ENCODE measurements at regions not wholly inside any gene's neighbourhood (a gene's known extent, or its start where the extent isn't known, plus 50 kb on each side); places are given as distances from the start of the nearest gene placed in this dataset.

GRCh38 chr5:167745868-167746267 is 545.6 kb upstream of the WWC1 start:
- Histone ChIP-seq H3K27me3 (ENCODE audit: control insufficient read depth in 1 of 2, insufficient read depth in 2 of 2, low read length in 2 of 2) (no peaks in the 10 kb centered on the region), H3K9ac (ENCODE audit: insufficient read depth, low read depth, low read length) (no peak overlapping the region), H4K20me1 (ENCODE audit: insufficient read depth, low read length) (no peaks in the 10 kb centered on the region), H3K79me2 (ENCODE audit: insufficient read depth, low read length) (no peaks in the 10 kb centered on the region), H3K27ac (ENCODE audit: extremely low read length, insufficient read depth, low read length) (no peak overlapping the region), H3K36me3 (replicated peaks in 1 of 2; ENCODE audit: control insufficient read depth in 1 of 2, insufficient read depth in 2 of 2, low read length in 2 of 2) (no peaks in the 10 kb centered on the region), H3K9me3 (ENCODE audit: low read length) (no peaks in the 10 kb centered on the region), H2AFZ (ENCODE audit: low read length) (no peak overlapping the region), H3K4me1 (ENCODE audit: insufficient read depth, low read length) (no peaks in the 10 kb centered on the region), H3K4me2 (ENCODE audit: low read depth, low read length) (no peak overlapping the region), H3K4me3 (replicated peaks in 1 of 3; ENCODE audit: insufficient read depth in 1 of 3, low read depth in 2 of 3, low read length in 3 of 3) (no peak overlapping the region)
- CTCF ChIA-PET (ENCODE audit: low intra/inter-chr PET ratio, low total read pairs), result no interaction called here
- WGBS (ENCODE audit: low lambda C conversion rate), result 14% methylated on average over 6 of the region's 6 CpGs
- DNase-seq (ENCODE audit: low spot score) (no peak), FAIRE-seq (no peak), ATAC-seq (no peak)
- intact Hi-C loops (cut with micrococcal nuclease; ENCODE audit: unreplicated experiment), result no loop called here
- POLR2A ChIA-PET, result no interaction called here
- BruUV-seq (replicated peaks), result no TSS peak
- peak; percentile 58 for TF ChIP-seq MAFF (IDR thresholded peaks at IDR 0.05; ENCODE audit: low read depth, low read length)
- peak; percentile 7 to 67; a peak in 2 of 4 replicates for TF ChIP-seq MAFK (conservative IDR thresholded peaks at IDR 0.05 in 1 of 2, IDR thresholded peaks at IDR 0.05 in 1 of 2; ENCODE audit: low read length in 2 of 2)
- no peak for TF ChIP-seq ZMAT3 (CRISPR knock-in tag; conservative IDR thresholded peaks at IDR 0.05)
- in situ Hi-C loops (cut with HindIII; ENCODE audit: extremely low pct_ligation_motif_present, low pct_unique_long_range_greater_than_20kb), result no loop called here

GRCh38 chr5:167750586-167750985 is 540.9 kb upstream of the WWC1 start:
- no peak for FAIRE-seq

More at GRCh38 chr5:167750586-167750985, 540.9 kb upstream of the WWC1 start:
- Histone ChIP-seq H3K4me2 (ENCODE audit: low read depth, low read length) (no peak overlapping the region), H3K9me3 (ENCODE audit: low read length) (no peaks in the 10 kb centered on the region), H3K27me3 (ENCODE audit: control insufficient read depth in 1 of 2, insufficient read depth in 2 of 2, low read length in 2 of 2) (no peaks in the 10 kb centered on the region; a peak in 1 of 5 replicates), H3K36me3 (replicated peaks in 1 of 2; ENCODE audit: control insufficient read depth in 1 of 2, insufficient read depth in 2 of 2, low read length in 2 of 2) (no peaks in the 10 kb centered on the region), H4K20me1 (ENCODE audit: insufficient read depth, low read length) (no peaks in the 10 kb centered on the region), H3K79me2 (ENCODE audit: insufficient read depth, low read length) (no peaks in the 10 kb centered on the region), H3K4me3 (replicated peaks in 1 of 3; ENCODE audit: insufficient read depth in 1 of 3, low read depth in 2 of 3, low read length in 3 of 3) (no peak overlapping the region), H3K9ac (ENCODE audit: insufficient read depth, low read depth, low read length) (no peak overlapping the region), H3K4me1 (ENCODE audit: insufficient read depth, low read length) (no peaks in the 10 kb centered on the region), H3K27ac (ENCODE audit: extremely low read length, insufficient read depth, low read length) (no peak overlapping the region), H2AFZ (ENCODE audit: low read length) (no peak overlapping the region)
- ATAC-seq (no peak), DNase-seq (ENCODE audit: low spot score) (no peak)
- ChIA-PET POLR2A (no interaction called here), CTCF (ENCODE audit: low intra/inter-chr PET ratio, low total read pairs) (no interaction called here)
- no TSS peak for BruUV-seq (replicated peaks)
- 0% methylated on average over 1 of the region's 1 CpG for WGBS (ENCODE audit: low lambda C conversion rate)
- intact Hi-C loops (cut with micrococcal nuclease; ENCODE audit: unreplicated experiment), result no loop called here
- no peak for TF ChIP-seq HOXA7 (CRISPR knock-in tag; IDR thresholded peaks at IDR 0.05)
- no peak for TF ChIP-seq DZIP1 (CRISPR knock-in tag; IDR thresholded peaks at IDR 0.05)
- no peak for TF ChIP-seq ZNF850 (CRISPR knock-in tag; conservative IDR thresholded peaks at IDR 0.05)
- TF ChIP-seq HNRNPUL1 (IDR thresholded peaks at IDR 0.05; ENCODE audit: low read depth, low read length), result no peak
- TF ChIP-seq HMGXB3 (CRISPR knock-in tag; IDR thresholded peaks at IDR 0.05; ENCODE audit: borderline replicate concordance), result no peak
- TF ChIP-seq ZNF747 (CRISPR knock-in tag; IDR thresholded peaks at IDR 0.05; ENCODE audit: borderline replicate concordance), result no peak
- TF ChIP-seq EEA1 (CRISPR knock-in tag; IDR thresholded peaks at IDR 0.05; ENCODE audit: borderline replicate concordance), result no peak
- TF ChIP-seq ATF3 (CRISPR knock-in tag; IDR thresholded peaks at IDR 0.05), result no peak
- no peak for TF ChIP-seq ZFAT (CRISPR knock-in tag; conservative IDR thresholded peaks at IDR 0.05)
- in situ Hi-C loops (cut with HindIII; ENCODE audit: extremely low pct_ligation_motif_present, low pct_unique_long_range_greater_than_20kb), result no loop called here
